Upper lobe of right lung (tissue), 1 donor: ENCODE measurements at regions not wholly inside any gene's neighbourhood (a gene's known extent, or its start where the extent isn't known, plus 50 kb on each side); places are given as distances from the start of the nearest gene placed in this dataset.

ENCODE experiments used
- ATAC-seq: fragments of 200-7000 bp; cut with Tn5 transposase; one replicate; pipeline ENCODE4 v1.9.1; 2020; ENCODE audit warnings: mild to moderate bottlenecking, moderate library complexity
- DNase-seq: peaks from one replicate; pipeline ENCODE4 v3.0.0-alpha.2; 2020
- H3K27ac ChIP-seq: fragments of 200-600 bp; one replicate; pipeline ENCODE4 v1.8.0; 2022
- H3K27me3 ChIP-seq: fragments of 200-600 bp; one replicate; pipeline ENCODE4 v1.8.0; 2022; ENCODE audit warnings: mild to moderate bottlenecking
- H3K36me3 ChIP-seq: fragments of 200-600 bp; one replicate; pipeline ENCODE4 v1.8.0; 2022
- H3K4me1 ChIP-seq: fragments of 200-600 bp; one replicate; pipeline ENCODE4 v1.8.0; 2022
- H3K4me3 ChIP-seq: fragments of 200-600 bp; one replicate; pipeline ENCODE4 v1.8.0; 2022; ENCODE audit warnings: mild to moderate bottlenecking
- H3K9me3 ChIP-seq: fragments of 200-600 bp; one replicate; pipeline ENCODE4 v1.8.0; 2022
- CTCF ChIP-seq: fragments of 200-600 bp; IDR thresholded peaks from one replicate; pipeline ENCODE4 v1.8.0; 2022; ENCODE audit warnings: antibody characterized with exemption
- intact Hi-C: fragments of 100-400 bp; cut with DNase I; formaldehyde crosslinking; loops from one replicate; pipeline ENCODE4 v1.11.0; 2022
- donor health status: DM: no; HTN: yes; CAD: no; lungs with severe emphysema.

GRCh38 chr7:108697254-108697653 lies 127.6 kb downstream of the DNAJB9 start:
- DNase-seq, result no peak
- Histone ChIP-seq H3K4me1 (no peaks in the 10 kb centered on the region), H3K9me3 (no peaks in the 10 kb centered on the region), H3K36me3 (no peaks in the 10 kb centered on the region), H3K27me3 (no peaks in the 10 kb centered on the region), H3K27ac (no peak overlapping the region), H3K4me3 (no peak overlapping the region)
- no peak for TF ChIP-seq CTCF
- intact Hi-C loops, result no loop called here
- ATAC-seq, result no peak

- H3K4me1 ChIP-seq, result no peaks in the 10 kb centered on the region
- no peaks in the 10 kb centered on the region for H3K36me3 ChIP-seq
- H3K4me3 ChIP-seq, result no peak overlapping the region
- no peak for TF ChIP-seq CTCF
- H3K9me3 ChIP-seq, result no peaks in the 10 kb centered on the region
- DNase-seq (no peak), ATAC-seq (no peak)
- no peaks in the 10 kb centered on the region for H3K27me3 ChIP-seq
- no peak overlapping the region for H3K27ac ChIP-seq
- intact Hi-C loops, result no loop called here
Observed at GRCh38 chr7:108711611-108712010, 141.9 kb downstream of the DNAJB9 start.

GRCh38 chr7:108716783-108717182 lies 147.1 kb downstream of the DNAJB9 start:
- Histone ChIP-seq H3K4me1 (no peaks in the 10 kb centered on the region), H3K4me3 (no peak overlapping the region), H3K36me3 (no peaks in the 10 kb centered on the region), H3K27ac (no peak overlapping the region), H3K9me3 (no peaks in the 10 kb centered on the region), H3K27me3 (no peaks in the 10 kb centered on the region)
- intact Hi-C loops, result no loop called here
- no peak for DNase-seq
- ATAC-seq, result no peak
- no peak for TF ChIP-seq CTCF

GRCh38 chr7:108717781-108718180 lies 148.1 kb downstream of the DNAJB9 start:
- intact Hi-C loops, result no loop called here
- no peaks in the 10 kb centered on the region for H3K9me3 ChIP-seq
- no peak for ATAC-seq
- H3K27me3 ChIP-seq, result no peaks in the 10 kb centered on the region
- no peaks in the 10 kb centered on the region for H3K36me3 ChIP-seq
- no peak overlapping the region for H3K27ac ChIP-seq
- no peaks in the 10 kb centered on the region for H3K4me1 ChIP-seq
- TF ChIP-seq CTCF, result no peak
- no peak for DNase-seq
- H3K4me3 ChIP-seq, result no peak overlapping the region

- Histone ChIP-seq H3K27ac (no peak overlapping the region), H3K4me1 (no peaks in the 10 kb centered on the region), H3K9me3 (no peaks in the 10 kb centered on the region), H3K4me3 (no peak overlapping the region), H3K27me3 (no peaks in the 10 kb centered on the region), H3K36me3 (no peaks in the 10 kb centered on the region)
- TF ChIP-seq CTCF, result no peak
- intact Hi-C loops, result no loop called here
- no peak for DNase-seq
- ATAC-seq, result no peak
Observed at GRCh38 chr7:108719631-108720030, 150.0 kb downstream of the DNAJB9 start.

- no peak for DNase-seq
- ATAC-seq, result no peak
- no peaks in the 10 kb centered on the region for H3K27me3 ChIP-seq
- no peak overlapping the region for H3K4me3 ChIP-seq
- intact Hi-C loops, result no loop called here
- no peak for TF ChIP-seq CTCF
- no peaks in the 10 kb centered on the region for H3K4me1 ChIP-seq
- H3K36me3 ChIP-seq, result no peaks in the 10 kb centered on the region
- H3K9me3 ChIP-seq, result no peaks in the 10 kb centered on the region
- no peak overlapping the region for H3K27ac ChIP-seq
Observed at GRCh38 chr7:108722561-108722960, 152.9 kb downstream of the DNAJB9 start.
